Skeletal muscle satellite cell (primary cell): ENCODE measurements at regions not wholly inside any gene's neighbourhood (a gene's known extent, or its start where the extent isn't known, plus 50 kb on each side); places are given as distances from the start of the nearest gene placed in this dataset.

Experiments used
- H3K27me3 ChIP-seq: 2 replicates; pipeline ENCODE4 v1.7.0; 2013; ENCODE audit warnings: low read length; ENCODE audit not compliant: control insufficient read depth, insufficient read depth
- H3K36me3 ChIP-seq: 2 replicates; pipeline ENCODE4 v1.7.0; 2013; ENCODE audit warnings: mild to moderate bottlenecking, control low read depth, low read length; ENCODE audit not compliant: insufficient read depth
- H3K4me1 ChIP-seq: 2 replicates; pipeline ENCODE4 v1.7.0; 2013; ENCODE audit warnings: low read length; ENCODE audit not compliant: control insufficient read depth, insufficient read depth
- H3K4me2 ChIP-seq: 2 replicates; pipeline ENCODE4 v1.7.0; 2013; ENCODE audit warnings: mild to moderate bottlenecking, low read length
- H3K4me3 ChIP-seq: 2 replicates; pipeline ENCODE4 v1.7.0; 2013; ENCODE audit warnings: low read length
- H3K9ac ChIP-seq: 2 replicates; pipeline ENCODE4 v1.7.0; 2013; ENCODE audit warnings: mild to moderate bottlenecking, low read depth, low read length, moderate library complexity
- H3K9me3 ChIP-seq: replicated peaks from 2 replicates; pipeline ENCODE4 v1.7.0; 2013; ENCODE audit warnings: mild to moderate bottlenecking, control low read depth, low read length

DNA sequence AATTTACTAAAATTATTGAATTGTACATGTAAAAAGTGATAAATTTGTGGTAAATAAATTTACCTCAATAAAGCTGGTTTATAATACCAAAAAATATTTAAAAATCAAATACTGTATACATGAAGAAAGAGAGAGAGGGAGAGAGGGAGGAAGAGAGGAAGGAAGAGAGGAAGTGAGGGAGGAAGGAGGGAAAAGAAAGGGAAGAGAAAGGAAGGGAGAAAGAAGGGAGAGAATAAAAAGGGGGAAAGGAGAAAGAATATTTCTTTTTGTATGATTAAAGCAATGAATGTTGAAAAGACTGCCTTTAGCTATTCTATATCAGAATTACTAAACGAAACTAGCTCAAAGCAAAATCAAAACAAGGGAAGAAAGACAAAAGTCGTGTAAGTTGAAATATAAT is 150.0 kb downstream of the LRIG2 start:
- H3K9me3 ChIP-seq, result no peaks in the 10 kb centered on the region
- no peaks in the 10 kb centered on the region for H3K4me1 ChIP-seq
- no peaks in the 10 kb centered on the region for H3K36me3 ChIP-seq
- H3K9ac ChIP-seq, result no peak overlapping the region
- no peak overlapping the region for H3K4me3 ChIP-seq
- no peak overlapping the region for H3K4me2 ChIP-seq
- peaks cover 8% of the 10 kb centered on the region for H3K27me3 ChIP-seq

DNA sequence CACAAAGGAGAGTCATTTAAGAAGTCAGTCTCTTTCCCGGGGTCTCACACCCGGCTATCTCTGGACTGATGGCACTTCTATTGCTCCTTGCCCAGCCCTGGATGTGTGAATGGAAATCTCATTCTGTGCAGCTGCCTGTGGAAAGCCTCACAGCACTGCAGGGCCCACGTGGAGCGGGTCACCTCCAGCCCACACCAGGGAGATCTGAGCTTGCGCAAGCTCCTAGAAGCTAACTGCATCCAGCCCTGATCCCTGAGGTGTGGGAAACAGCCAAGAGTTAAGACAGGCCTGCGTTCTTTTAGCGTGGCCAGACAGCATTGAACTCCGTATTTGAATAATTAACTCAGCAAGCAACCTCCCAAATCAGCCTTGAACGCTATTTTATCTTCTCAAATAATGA is 150.5 kb downstream of the LRIG2 start:
- no peak overlapping the region for H3K4me2 ChIP-seq
- peaks cover 6% of the 10 kb centered on the region for H3K27me3 ChIP-seq
- no peak overlapping the region for H3K4me3 ChIP-seq
- no peak overlapping the region for H3K9ac ChIP-seq
- no peaks in the 10 kb centered on the region for H3K4me1 ChIP-seq
- no peaks in the 10 kb centered on the region for H3K9me3 ChIP-seq
- no peaks in the 10 kb centered on the region for H3K36me3 ChIP-seq

DNA sequence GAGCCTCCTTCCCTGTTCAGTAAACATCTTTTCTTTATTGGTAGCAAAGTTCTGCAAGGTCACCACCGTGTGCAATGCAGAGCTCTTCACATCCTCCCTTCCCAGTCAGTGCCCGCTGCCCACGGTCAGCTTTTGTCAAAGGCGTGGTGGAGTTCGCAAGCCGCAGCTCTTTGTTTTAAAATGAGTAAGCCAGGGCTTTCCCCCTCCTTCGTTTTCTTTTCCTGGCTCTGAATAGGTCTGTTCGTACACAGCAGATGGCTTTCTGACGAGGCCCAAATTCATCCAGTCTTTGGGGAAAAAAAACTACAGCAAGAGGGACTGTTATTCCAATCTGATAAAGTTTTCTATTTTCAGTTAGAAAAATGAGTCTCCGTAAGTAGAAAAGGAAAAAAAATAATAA is 153.2 kb downstream of the LRIG2 start:
- Histone ChIP-seq H3K36me3 (no peaks in the 10 kb centered on the region), H3K4me1 (no peaks in the 10 kb centered on the region), H3K9me3 (no peaks in the 10 kb centered on the region), H3K27me3 (peaks cover 14% of the 10 kb centered on the region), H3K9ac (no peak overlapping the region), H3K4me2 (no peak overlapping the region), H3K4me3 (no peak overlapping the region)

DNA sequence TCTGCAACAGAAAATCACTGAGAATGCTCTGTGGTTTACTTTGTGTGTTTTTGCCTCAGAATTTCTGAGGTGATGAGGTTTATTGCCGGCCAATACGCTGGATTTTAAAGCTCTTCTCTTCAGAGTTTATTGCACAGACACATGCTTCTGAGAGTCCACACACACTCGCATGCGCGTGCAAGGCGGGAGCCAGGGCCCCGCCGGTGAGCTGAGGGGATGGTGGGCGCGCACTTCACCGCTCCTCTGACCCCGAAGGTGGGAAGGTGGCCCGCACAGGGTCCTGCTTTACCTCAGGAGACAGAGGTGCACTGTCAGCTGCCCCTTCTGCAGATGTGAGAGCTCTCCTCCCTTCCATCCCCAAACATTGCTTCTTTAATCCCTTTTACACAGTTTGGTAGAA is 158.4 kb upstream of the MAGI3 start:
- Histone ChIP-seq H3K4me2 (no peak overlapping the region), H3K9ac (no peak overlapping the region), H3K4me1 (no peaks in the 10 kb centered on the region), H3K36me3 (no peaks in the 10 kb centered on the region), H3K27me3 (peaks cover 35% of the 10 kb centered on the region), H3K9me3 (no peaks in the 10 kb centered on the region), H3K4me3 (no peak overlapping the region)

DNA sequence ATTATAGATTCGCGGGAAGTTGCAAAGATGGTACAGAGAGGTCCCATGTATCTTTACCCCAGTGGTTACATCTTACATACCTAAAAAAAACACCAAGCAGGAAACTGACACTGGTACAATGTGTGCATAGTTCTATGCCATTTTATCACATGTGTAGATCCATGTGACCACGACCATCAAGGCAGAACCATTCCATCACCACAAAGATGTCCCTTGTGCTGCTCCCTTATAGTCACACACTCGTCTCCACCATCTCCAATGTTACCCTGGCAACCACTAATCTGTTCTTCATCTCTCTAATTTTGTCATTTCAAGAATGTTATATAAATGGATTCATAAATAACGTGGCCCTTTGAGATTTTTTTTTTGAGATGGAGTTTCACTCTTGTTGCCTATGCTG is 156.9 kb upstream of the MAGI3 start:
- peaks cover 48% of the 10 kb centered on the region for H3K27me3 ChIP-seq
- H3K4me3 ChIP-seq, result no peak overlapping the region
- H3K9ac ChIP-seq, result no peak overlapping the region
- no peaks in the 10 kb centered on the region for H3K9me3 ChIP-seq
- no peaks in the 10 kb centered on the region for H3K4me1 ChIP-seq
- no peak overlapping the region for H3K4me2 ChIP-seq
- no peaks in the 10 kb centered on the region for H3K36me3 ChIP-seq

DNA sequence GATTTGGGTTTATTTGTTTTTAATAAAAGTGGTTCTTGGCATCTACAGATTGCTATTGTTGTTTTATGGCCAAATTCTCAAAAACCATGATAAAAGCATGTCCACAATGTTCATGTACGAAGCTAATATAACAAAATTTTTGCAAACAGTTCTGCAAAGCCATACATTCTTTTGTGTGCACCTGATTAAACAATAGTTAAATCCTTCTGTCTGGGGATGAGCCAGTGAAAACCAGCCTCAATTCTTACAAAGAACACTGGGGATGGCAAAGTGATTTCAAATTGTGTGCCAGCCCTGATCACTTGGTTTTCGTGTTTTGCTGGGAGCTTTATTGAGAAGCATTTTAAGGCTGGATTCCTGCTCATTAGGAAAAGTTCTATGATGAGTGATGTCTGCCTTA is 149.1 kb upstream of the MAGI3 start:
- Histone ChIP-seq H3K36me3 (no peaks in the 10 kb centered on the region), H3K4me1 (no peaks in the 10 kb centered on the region), H3K4me2 (no peak overlapping the region), H3K9me3 (no peaks in the 10 kb centered on the region), H3K9ac (no peak overlapping the region), H3K4me3 (no peak overlapping the region), H3K27me3 (peaks cover 41% of the 10 kb centered on the region)

DNA sequence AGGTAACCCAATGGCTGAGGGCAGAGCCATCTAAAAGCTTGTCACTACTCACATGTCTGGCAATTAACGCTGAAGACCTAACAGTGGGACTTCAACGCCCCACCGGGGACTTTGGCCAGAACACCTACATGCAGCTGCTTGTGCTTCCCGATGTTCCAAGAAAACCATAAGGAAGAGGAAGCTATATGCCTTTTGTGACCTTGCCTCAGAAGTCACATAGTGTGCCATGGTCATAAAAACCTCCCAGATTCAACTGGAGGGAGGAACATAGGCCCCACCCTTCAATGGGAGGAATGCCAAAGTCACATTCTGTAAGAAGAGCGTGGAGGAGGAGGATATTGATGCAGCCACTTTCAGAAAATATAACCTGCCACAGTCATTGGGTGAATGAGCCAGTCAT is 147.8 kb upstream of the MAGI3 start:
- no peaks in the 10 kb centered on the region for H3K36me3 ChIP-seq
- peaks cover 37% of the 10 kb centered on the region for H3K27me3 ChIP-seq
- H3K4me3 ChIP-seq, result no peak overlapping the region
- no peaks in the 10 kb centered on the region for H3K4me1 ChIP-seq
- no peak overlapping the region for H3K9ac ChIP-seq
- no peaks in the 10 kb centered on the region for H3K9me3 ChIP-seq
- H3K4me2 ChIP-seq, result no peak overlapping the region

DNA sequence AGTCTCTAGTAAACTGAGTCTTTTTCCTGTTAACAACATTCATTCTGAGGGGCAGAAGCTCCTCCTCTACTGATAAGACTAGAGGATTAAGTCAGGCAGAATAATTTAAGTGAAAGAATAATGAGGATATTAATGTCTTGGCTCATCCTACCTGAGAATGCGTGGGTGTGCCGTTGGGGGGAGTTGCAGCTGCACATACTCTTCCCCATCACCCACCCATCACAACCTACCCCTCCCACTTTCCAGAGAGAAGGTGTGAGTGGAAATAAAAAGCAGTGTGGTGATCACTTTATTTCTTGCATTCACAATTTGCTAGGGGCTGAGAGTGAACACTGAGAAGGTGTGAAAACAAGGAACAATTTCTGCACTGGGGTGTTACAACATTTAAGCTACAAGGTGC is 146.8 kb upstream of the MAGI3 start:
- no peak overlapping the region for H3K4me3 ChIP-seq
- no peak overlapping the region for H3K9ac ChIP-seq
- no peak overlapping the region for H3K4me2 ChIP-seq
- H3K27me3 ChIP-seq, result peaks cover 40% of the 10 kb centered on the region
- no peaks in the 10 kb centered on the region for H3K9me3 ChIP-seq
- H3K36me3 ChIP-seq, result no peaks in the 10 kb centered on the region
- no peaks in the 10 kb centered on the region for H3K4me1 ChIP-seq

DNA sequence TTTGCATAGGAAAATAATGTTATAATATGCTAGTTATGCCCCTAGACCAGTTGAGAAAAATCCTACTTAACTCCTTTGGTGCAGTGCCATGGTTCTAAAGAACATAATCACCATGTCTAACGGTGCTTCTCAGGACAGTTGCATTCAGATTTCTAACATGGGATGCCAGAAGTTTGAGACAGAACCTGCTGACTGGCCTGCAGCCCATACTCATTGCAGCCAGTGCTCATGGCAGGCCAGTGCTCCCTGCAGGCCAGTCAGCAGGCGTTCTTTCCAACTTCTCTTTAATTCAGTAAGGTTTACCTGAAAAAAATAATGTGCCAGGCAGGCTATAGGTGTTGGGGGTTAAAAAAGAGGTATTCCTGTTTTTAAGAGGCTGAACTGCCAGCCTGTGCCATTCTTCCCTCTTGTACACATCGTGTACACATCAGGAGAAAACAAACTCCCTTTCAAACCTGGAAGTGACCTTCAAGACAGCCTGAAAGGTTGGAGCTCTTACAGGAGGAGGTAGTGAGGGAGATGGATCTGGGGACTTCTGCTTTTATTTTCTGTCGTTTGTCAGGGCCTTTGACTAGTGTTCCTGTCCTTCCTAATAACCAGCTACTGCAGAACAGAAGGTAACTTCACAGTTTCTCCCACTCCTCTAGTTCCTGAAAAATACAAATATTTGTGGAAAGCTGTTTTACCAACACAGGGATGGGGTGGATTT is 146.0 kb upstream of the MAGI3 start:
- H3K4me3 ChIP-seq, result no peak overlapping the region
- peaks cover 40% of the 10 kb centered on the region for H3K27me3 ChIP-seq
- H3K9ac ChIP-seq, result no peak overlapping the region

DNA sequence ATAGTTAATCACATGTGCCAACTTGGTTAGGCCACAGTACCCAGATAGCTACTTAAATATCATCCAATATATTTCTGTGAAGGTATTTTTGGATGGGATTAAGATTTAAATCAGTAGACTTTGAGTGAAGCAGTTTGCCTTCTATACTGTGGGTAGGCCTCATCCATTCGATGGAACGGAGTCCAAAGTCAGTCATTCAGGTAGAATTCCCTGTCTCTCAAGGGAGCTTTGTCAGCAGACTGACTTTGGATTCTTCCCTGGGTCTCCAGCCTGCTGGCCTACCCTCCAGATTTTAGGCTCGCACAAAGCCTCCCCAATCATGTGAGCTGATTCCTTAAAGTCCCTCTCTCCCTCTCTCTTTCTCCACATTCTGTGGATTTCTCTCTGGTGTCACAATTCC is 145.1 kb upstream of the MAGI3 start:
- no peaks in the 10 kb centered on the region for H3K4me1 ChIP-seq
- H3K9ac ChIP-seq, result no peak overlapping the region
- H3K27me3 ChIP-seq, result peaks cover 49% of the 10 kb centered on the region
- no peaks in the 10 kb centered on the region for H3K9me3 ChIP-seq
- H3K4me2 ChIP-seq, result no peak overlapping the region
- H3K36me3 ChIP-seq, result no peaks in the 10 kb centered on the region
- H3K4me3 ChIP-seq, result no peak overlapping the region

More for the DNA sequence above, 146.0 kb upstream of the MAGI3 start:
- Histone ChIP-seq H3K36me3 (no peaks in the 10 kb centered on the region), H3K4me1 (no peaks in the 10 kb centered on the region), H3K4me2 (no peak overlapping the region), H3K9me3 (no peaks in the 10 kb centered on the region)

DNA sequence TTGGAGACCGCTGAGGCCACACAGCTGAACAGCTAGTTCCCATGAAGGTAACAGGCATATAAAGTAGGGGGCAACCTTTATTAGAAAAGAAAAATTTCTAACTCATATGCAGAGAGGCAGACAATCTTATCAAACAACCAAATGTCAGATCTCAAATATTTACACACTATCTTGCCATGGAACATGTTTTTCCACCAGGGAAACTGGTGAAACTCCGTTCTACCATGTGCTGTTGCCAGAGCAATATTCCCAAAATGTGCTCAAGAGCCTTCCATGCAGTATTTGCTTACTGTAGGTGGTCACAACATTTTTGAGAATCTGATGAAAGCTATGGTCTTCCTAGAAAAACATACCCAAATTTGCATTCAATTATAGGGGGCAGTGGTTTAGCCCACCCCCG is 143.4 kb upstream of the MAGI3 start:
- Histone ChIP-seq H3K36me3 (no peaks in the 10 kb centered on the region), H3K9me3 (no peaks in the 10 kb centered on the region), H3K9ac (no peak overlapping the region), H3K4me3 (no peak overlapping the region), H3K4me1 (no peaks in the 10 kb centered on the region), H3K27me3 (peaks cover 53% of the 10 kb centered on the region), H3K4me2 (no peak overlapping the region)

DNA sequence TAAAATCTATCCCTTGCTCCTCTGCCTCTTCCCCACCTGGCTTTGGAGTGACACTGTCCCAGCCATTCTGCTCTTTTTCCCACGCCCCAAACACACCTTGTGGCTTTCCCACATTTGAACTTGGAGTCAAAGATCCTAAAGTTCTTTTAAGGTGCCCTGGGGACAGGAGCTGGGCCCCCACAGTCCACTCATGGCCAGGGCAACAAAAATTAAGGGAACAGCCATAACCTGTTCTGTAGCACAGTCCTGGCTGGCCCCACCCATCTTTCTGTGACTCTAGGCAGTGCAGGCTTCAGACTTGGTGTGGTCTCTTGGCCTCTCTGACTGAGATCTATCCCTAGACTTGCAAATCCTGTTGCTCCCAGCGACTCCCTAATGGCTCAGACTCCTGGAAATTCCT is 143.0 kb upstream of the MAGI3 start:
- no peaks in the 10 kb centered on the region for H3K36me3 ChIP-seq
- no peak overlapping the region for H3K9ac ChIP-seq
- H3K27me3 ChIP-seq, result peaks cover 51% of the 10 kb centered on the region
- H3K9me3 ChIP-seq, result no peaks in the 10 kb centered on the region
- no peak overlapping the region for H3K4me2 ChIP-seq
- no peaks in the 10 kb centered on the region for H3K4me1 ChIP-seq
- no peak overlapping the region for H3K4me3 ChIP-seq
